SK-N-SH treated with all-trans-retinoic acid at 6 μM for 48 hours (cell line): ENCODE measurements at regions not wholly inside any gene's neighbourhood (a gene's known extent, or its start where the extent isn't known, plus 50 kb on each side); places are given as distances from the start of the nearest gene placed in this dataset.

ENCODE experiments used
- ATAC-seq: fragments of 200-7000 bp; cut with Tn5 transposase; 3 replicates; pipeline ENCODE4 v1.9.1; 2020; ENCODE audit warnings: mild to moderate bottlenecking, moderate library complexity
- ARNTL ChIP-seq: fragments of 450-650 bp; formaldehyde crosslinking; IDR thresholded peaks from 2 replicates; pipeline ENCODE4 v1.5.0; 2020; ENCODE audit warnings: low read depth, mild to moderate bottlenecking, moderate library complexity, borderline replicate concordance
- BACH2 ChIP-seq: fragments of 250-450 bp; sonication (Bioruptor Pico); IDR thresholded peaks from 2 replicates; pipeline ENCODE4 v1.9.0; 2021; ENCODE audit warnings: mild to moderate bottlenecking, borderline replicate concordance
- CREB5 ChIP-seq: fragments of 250-450 bp; sonication (Bioruptor Pico); IDR thresholded peaks from 2 replicates; pipeline ENCODE4 v1.5.1; 2020; ENCODE audit warnings: low read depth, mild to moderate bottlenecking, moderate library complexity
- CSRNP3 ChIP-seq: fragments of 250-450 bp; sonication (Bioruptor Pico); IDR thresholded peaks from 2 replicates; pipeline ENCODE4 v1.5.1; 2021; ENCODE audit warnings: mild to moderate bottlenecking, moderate library complexity
- ESRRG ChIP-seq: fragments of 250-450 bp; sonication (Bioruptor Pico); IDR thresholded peaks from 2 replicates; pipeline ENCODE4 v1.6.1; 2021; ENCODE audit warnings: mild to moderate bottlenecking
- GLIS3 ChIP-seq: fragments of 250-450 bp; sonication (Bioruptor Pico); IDR thresholded peaks from 2 replicates; pipeline ENCODE4 v1.5.0; 2020; ENCODE audit warnings: mild to moderate bottlenecking, moderate library complexity
- OSR1 ChIP-seq: fragments of 250-450 bp; sonication (Bioruptor Pico); IDR thresholded peaks from 2 replicates; pipeline ENCODE4 v1.8.0; 2022; ENCODE audit warnings: moderate library complexity, mild to moderate bottlenecking, inconsistent platforms
- PATZ1 ChIP-seq: fragments of 250-450 bp; sonication (Bioruptor Pico); IDR thresholded peaks from 2 replicates; pipeline ENCODE4 v1.8.0; 2020; ENCODE audit warnings: mild to moderate bottlenecking, moderate library complexity, borderline replicate concordance
- POU6F1 ChIP-seq: fragments of 250-450 bp; sonication (Bioruptor Pico); IDR thresholded peaks from 2 replicates; pipeline ENCODE4 v1.8.0; 2021; ENCODE audit warnings: low read depth, mild to moderate bottlenecking, moderate library complexity, borderline replicate concordance
- PPARA ChIP-seq: fragments of 250-450 bp; sonication (Bioruptor Pico); IDR thresholded peaks from 2 replicates; pipeline ENCODE4 v1.5.0; 2020; ENCODE audit warnings: mild to moderate bottlenecking, borderline replicate concordance
- RARB ChIP-seq: fragments of 250-450 bp; sonication (Bioruptor Pico); IDR thresholded peaks from 2 replicates; pipeline ENCODE4 v1.8.0; 2021; ENCODE audit warnings: mild to moderate bottlenecking, moderate library complexity
- SNAI2 ChIP-seq: fragments of 250-450 bp; sonication (Bioruptor Pico); IDR thresholded peaks from 2 replicates; pipeline ENCODE4 v1.5.0; 2020; ENCODE audit warnings: mild to moderate bottlenecking, moderate library complexity
- TCF4 ChIP-seq: fragments of 250-450 bp; sonication (Bioruptor Pico); IDR thresholded peaks from 2 replicates; pipeline ENCODE4 v1.8.0; 2021; ENCODE audit warnings: mild to moderate bottlenecking, moderate library complexity, borderline replicate concordance
- TOX ChIP-seq: fragments of 250-450 bp; sonication (Bioruptor Pico); IDR thresholded peaks from 2 replicates; pipeline ENCODE4 v1.8.0; 2021; ENCODE audit warnings: mild to moderate bottlenecking, moderate library complexity, borderline replicate concordance
- TSHZ2 ChIP-seq: fragments of 250-450 bp; sonication (Bioruptor Pico); IDR thresholded peaks from 2 replicates; pipeline ENCODE4 v1.5.0; 2020; ENCODE audit warnings: mild to moderate bottlenecking, moderate library complexity
- ZC3H10 ChIP-seq: fragments of 250-450 bp; sonication (Bioruptor Pico); IDR thresholded peaks from 2 replicates; pipeline ENCODE4 v1.5.1; 2021; ENCODE audit warnings: mild to moderate bottlenecking, moderate library complexity
- ZFP3 ChIP-seq: fragments of 250-450 bp; sonication (Bioruptor Pico); IDR thresholded peaks from 2 replicates; pipeline ENCODE4 v1.5.0; 2020; ENCODE audit warnings: mild to moderate bottlenecking, moderate library complexity
- ZFP30 ChIP-seq: fragments of 450-650 bp; formaldehyde crosslinking; IDR thresholded peaks from 2 replicates; pipeline ENCODE4 v1.5.0; 2022; ENCODE audit warnings: mild to moderate bottlenecking, moderate library complexity
- ZNF565 ChIP-seq: fragments of 450-650 bp; formaldehyde crosslinking; conservative IDR thresholded peaks from 2 replicates; pipeline ENCODE4 v1.5.0; 2020; ENCODE audit warnings: low read depth, mild to moderate bottlenecking, moderate library complexity
- ZNF70 ChIP-seq: fragments of 450-650 bp; formaldehyde crosslinking; IDR thresholded peaks from 2 replicates; pipeline ENCODE4 v1.5.0; 2020; ENCODE audit warnings: mild to moderate bottlenecking, moderate library complexity
- ZNF8 ChIP-seq: fragments of 450-650 bp; formaldehyde crosslinking; IDR thresholded peaks from 2 replicates; pipeline ENCODE4 v1.5.0; 2020; ENCODE audit warnings: mild to moderate bottlenecking, moderate library complexity

GRCh38 chr6:8825726-8826125, 390.4 kb upstream of the SLC35B3 start:
- no peak for ATAC-seq
- no peak for TF ChIP-seq SNAI2
- TF ChIP-seq ZNF565, result no peak
- no peak for TF ChIP-seq BACH2 (CRISPR knock-in tag)
- TF ChIP-seq POU6F1, result no peak
- TF ChIP-seq RARB, result no peak
- no peak for TF ChIP-seq GLIS3 (CRISPR knock-in tag)
- TF ChIP-seq ZNF8 (CRISPR knock-in tag), result no peak
- TF ChIP-seq ARNTL (CRISPR knock-in tag), result no peak
- TF ChIP-seq ZFP3 (CRISPR knock-in tag), result no peak
- TF ChIP-seq PPARA (CRISPR knock-in tag), result no peak
- no peak for TF ChIP-seq ZC3H10
- no peak for TF ChIP-seq TCF4 (CRISPR knock-in tag)
- no peak for TF ChIP-seq CSRNP3 (CRISPR knock-in tag)
- no peak for TF ChIP-seq CREB5 (CRISPR knock-in tag)
- TF ChIP-seq OSR1, result no peak
- no peak for TF ChIP-seq TSHZ2 (CRISPR knock-in tag)
- TF ChIP-seq, all 23 proteins: peak for 0

- ATAC-seq, result no peak
- TF ChIP-seq SNAI2, result no peak
- TF ChIP-seq ESRRG (CRISPR knock-in tag), result no peak
- TF ChIP-seq TOX, result no peak
- TF ChIP-seq GLIS3 (CRISPR knock-in tag), result no peak
- TF ChIP-seq RARB, result no peak
- TF ChIP-seq PPARA (CRISPR knock-in tag), result no peak
- no peak for TF ChIP-seq ZNF565
- TF ChIP-seq PATZ1 (CRISPR knock-in tag), result no peak
- TF ChIP-seq CREB5 (CRISPR knock-in tag), result no peak
- TF ChIP-seq, all 23 proteins: peak for 0
These were observed 386.6 kb upstream of the SLC35B3 start for GRCh38 chr6:8821981-8822381.

GRCh38 chr6:8820313-8820712, 385.0 kb upstream of the SLC35B3 start:
- TF ChIP-seq ZFP30 (CRISPR knock-in tag) (no peak), CREB5 (CRISPR knock-in tag) (no peak), OSR1 (no peak), PATZ1 (CRISPR knock-in tag) (no peak), PPARA (CRISPR knock-in tag) (no peak), ZNF565 (no peak), ZFP3 (CRISPR knock-in tag) (no peak), POU6F1 (no peak), GLIS3 (CRISPR knock-in tag) (no peak), ZNF70 (no peak)
- no peak for ATAC-seq
